Upper lobe of right lung (tissue), 1 donor: ENCODE measurements at regions not wholly inside any gene's neighbourhood (a gene's known extent, or its start where the extent isn't known, plus 50 kb on each side); places are given as distances from the start of the nearest gene placed in this dataset.

Source experiments
- ATAC-seq: fragments of 200-7000 bp; cut with Tn5 transposase; one replicate; pipeline ENCODE4 v1.9.1; 2020; ENCODE audit warnings: mild to moderate bottlenecking, moderate library complexity
- DNase-seq: peaks from one replicate; pipeline ENCODE4 v3.0.0-alpha.2; 2020
- H3K27ac ChIP-seq: fragments of 200-600 bp; one replicate; pipeline ENCODE4 v1.8.0; 2022
- H3K27me3 ChIP-seq: fragments of 200-600 bp; one replicate; pipeline ENCODE4 v1.8.0; 2022; ENCODE audit warnings: mild to moderate bottlenecking
- H3K36me3 ChIP-seq: fragments of 200-600 bp; one replicate; pipeline ENCODE4 v1.8.0; 2022
- H3K4me1 ChIP-seq: fragments of 200-600 bp; one replicate; pipeline ENCODE4 v1.8.0; 2022
- H3K4me3 ChIP-seq: fragments of 200-600 bp; one replicate; pipeline ENCODE4 v1.8.0; 2022; ENCODE audit warnings: mild to moderate bottlenecking
- H3K9me3 ChIP-seq: fragments of 200-600 bp; one replicate; pipeline ENCODE4 v1.8.0; 2022
- CTCF ChIP-seq: fragments of 200-600 bp; IDR thresholded peaks from one replicate; pipeline ENCODE4 v1.8.0; 2022; ENCODE audit warnings: antibody characterized with exemption
- intact Hi-C: fragments of 100-400 bp; cut with DNase I; formaldehyde crosslinking; loops from one replicate; pipeline ENCODE4 v1.11.0; 2022
- donor health status: DM: no; HTN: yes; CAD: no; lungs with severe emphysema.

DNA sequence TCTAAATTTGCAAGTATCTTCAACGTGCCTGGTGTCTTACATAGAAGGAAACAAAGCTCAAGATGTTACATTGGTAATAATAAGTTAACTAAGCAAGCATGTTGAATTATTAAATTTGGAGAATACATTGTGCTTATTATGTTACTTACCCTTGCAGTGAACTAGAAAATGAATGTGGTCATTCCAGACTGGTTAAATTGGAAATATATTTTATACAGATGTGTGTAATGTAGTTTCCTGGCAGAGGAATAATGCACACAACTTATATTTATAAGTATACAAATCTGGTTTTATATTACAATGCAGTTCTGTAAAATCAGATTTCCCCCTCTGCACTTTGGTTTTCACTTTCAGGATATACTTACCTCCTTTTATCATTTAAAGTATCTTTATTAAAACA, 159.9 kb upstream of the SLIT2 start:
- Histone ChIP-seq H3K9me3 (no peaks in the 10 kb centered on the region), H3K4me1 (no peaks in the 10 kb centered on the region), H3K27ac (no peak overlapping the region), H3K27me3 (no peaks in the 10 kb centered on the region), H3K4me3 (no peak overlapping the region), H3K36me3 (no peaks in the 10 kb centered on the region)
- intact Hi-C loops, result no loop called here
- no peak for TF ChIP-seq CTCF
- ATAC-seq (no peak), DNase-seq (no peak)

- H3K4me3 ChIP-seq, result no peak overlapping the region
- ATAC-seq (no peak), DNase-seq (no peak)
- H3K4me1 ChIP-seq, result no peaks in the 10 kb centered on the region
- no peaks in the 10 kb centered on the region for H3K36me3 ChIP-seq
- H3K27me3 ChIP-seq, result no peaks in the 10 kb centered on the region
- intact Hi-C loops, result no loop called here
- H3K27ac ChIP-seq, result no peak overlapping the region
- H3K9me3 ChIP-seq, result no peaks in the 10 kb centered on the region
- no peak for TF ChIP-seq CTCF
These were observed 164.2 kb upstream of the SLIT2 start for GRCh38 chr4:20087522-20087911.

DNA sequence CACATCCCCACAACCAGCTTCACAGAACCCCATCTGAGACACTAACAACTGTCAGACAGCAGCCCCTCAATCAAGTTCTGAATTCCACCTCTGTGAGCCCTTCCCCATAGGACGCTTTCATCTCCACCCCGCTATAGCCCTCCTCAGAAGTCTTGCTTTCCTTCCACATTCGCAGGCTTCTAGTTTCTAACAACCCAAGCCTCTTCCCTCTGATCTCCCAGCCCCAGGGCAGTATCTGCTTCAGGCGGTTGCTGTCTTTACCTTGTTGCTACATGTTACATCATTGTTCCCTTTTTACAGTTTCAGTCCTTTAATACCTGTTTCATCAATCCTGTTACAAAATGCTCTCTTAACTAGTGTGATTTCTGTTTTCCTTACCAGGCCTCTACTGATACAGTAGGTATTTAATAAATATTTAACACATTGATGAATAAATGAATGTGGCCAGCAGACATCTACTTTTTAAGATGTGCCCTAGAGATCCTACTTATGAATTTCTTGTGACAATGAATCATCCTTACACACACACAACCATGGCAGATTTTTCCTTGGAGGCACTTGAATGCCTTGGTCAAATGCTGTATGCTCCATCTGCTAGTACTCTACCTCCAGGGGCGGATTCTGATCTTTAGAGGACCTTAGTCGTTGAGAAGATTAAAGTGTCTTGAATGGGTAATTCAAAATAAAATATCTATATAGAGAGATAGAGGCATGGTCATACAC, 164.7 kb upstream of the SLIT2 start:
- Histone ChIP-seq H3K27ac (no peak overlapping the region), H3K4me1 (no peaks in the 10 kb centered on the region), H3K36me3 (no peaks in the 10 kb centered on the region), H3K9me3 (no peaks in the 10 kb centered on the region), H3K4me3 (no peak overlapping the region), H3K27me3 (no peaks in the 10 kb centered on the region)
- intact Hi-C loops, result no loop called here
- ATAC-seq (no peak), DNase-seq (no peak)
- TF ChIP-seq CTCF, result no peak

DNA sequence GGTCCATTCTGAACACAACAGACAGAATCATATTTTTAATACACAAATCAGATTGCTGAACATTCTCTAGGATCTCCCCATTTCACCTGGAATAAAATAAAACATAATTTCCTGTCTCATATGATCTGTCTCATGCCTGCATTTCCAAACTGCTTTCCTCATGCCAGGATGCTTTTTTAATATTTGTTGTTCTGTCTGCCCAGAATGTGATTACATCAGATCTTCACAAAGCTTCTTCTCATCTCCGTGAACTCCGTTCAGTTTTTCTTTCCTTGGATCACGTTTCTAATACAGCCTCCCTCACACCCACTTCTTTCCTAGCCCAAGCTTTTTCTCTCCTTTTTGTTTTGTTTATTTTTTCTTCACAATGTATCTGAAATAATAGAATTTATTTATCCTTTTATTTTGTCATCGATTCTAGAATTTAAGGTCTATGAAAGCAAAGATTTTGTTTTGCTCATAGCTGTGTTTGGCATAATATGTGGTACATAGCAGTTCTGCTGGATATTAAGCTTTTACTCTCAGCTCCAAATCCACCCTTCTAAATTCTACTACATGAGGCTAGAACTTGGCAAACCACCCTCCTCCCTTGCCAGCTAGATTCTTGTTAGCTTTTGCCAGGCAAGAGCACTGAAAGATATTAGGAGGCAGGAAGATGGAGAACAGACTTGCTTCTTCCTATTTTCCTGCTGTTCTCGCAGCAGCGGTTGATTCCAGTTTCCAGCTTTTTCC, 165.5 kb upstream of the SLIT2 start:
- ATAC-seq, result no peak
- intact Hi-C loops, result no loop called here

GRCh38 chr4:20085653-20086052, 166.1 kb upstream of the SLIT2 start:
- H3K27me3 ChIP-seq, result no peaks in the 10 kb centered on the region
- no peak overlapping the region for H3K27ac ChIP-seq
- no peak overlapping the region for H3K4me3 ChIP-seq
- DNase-seq (no peak), ATAC-seq (no peak)
- no peaks in the 10 kb centered on the region for H3K9me3 ChIP-seq
- no peaks in the 10 kb centered on the region for H3K4me1 ChIP-seq
- TF ChIP-seq CTCF, result no peak
- intact Hi-C loops, result no loop called here
- H3K36me3 ChIP-seq, result no peaks in the 10 kb centered on the region

More for the DNA sequence above, 165.5 kb upstream of the SLIT2 start:
- H3K9me3 ChIP-seq, result no peaks in the 10 kb centered on the region
- H3K36me3 ChIP-seq, result no peaks in the 10 kb centered on the region
- H3K4me1 ChIP-seq, result no peaks in the 10 kb centered on the region
- no peaks in the 10 kb centered on the region for H3K27me3 ChIP-seq
- H3K4me3 ChIP-seq, result no peak overlapping the region
- DNase-seq, result no peak
- no peak overlapping the region for H3K27ac ChIP-seq
- TF ChIP-seq CTCF, result no peak
